Nephron (organoid): ENCODE measurements at regions not wholly inside any gene's neighbourhood (a gene's known extent, or its start where the extent isn't known, plus 50 kb on each side); places are given as distances from the start of the nearest gene placed in this dataset.

ENCODE experiments used
- H3K27ac Mint-ChIP-seq, 3 experiments: 2 replicates each; pipeline ENCODE4 v1.8.0; 2020; ENCODE audit warnings: mixed read lengths in 3 of 3, mild to moderate bottlenecking in 2 of 3, moderate library complexity in 1 of 3
- H3K27me3 Mint-ChIP-seq: 2 replicates; pipeline ENCODE4 v1.8.0; 2021; ENCODE audit warnings: low read depth, mild to moderate bottlenecking, moderate library complexity, mixed read lengths
- H3K36me3 Mint-ChIP-seq: 2 replicates; pipeline ENCODE4 v1.8.0; 2020; ENCODE audit warnings: low read depth, mixed read lengths
- H3K4me1 Mint-ChIP-seq: 2 replicates; pipeline ENCODE4 v1.8.0; 2020; ENCODE audit warnings: mixed read lengths
- H3K4me3 Mint-ChIP-seq, 3 experiments: 2 replicates each; pipeline ENCODE4 v1.8.0; 2020; ENCODE audit warnings: mild to moderate bottlenecking in 3 of 3, mixed read lengths in 3 of 3, moderate library complexity in 2 of 3
- H3K9me3 Mint-ChIP-seq: 2 replicates; pipeline ENCODE4 v1.8.0; 2020; ENCODE audit warnings: mixed read lengths
- CTCF ChIP-seq, 3 experiments: fragments of 200-600 bp; sonication (generic); IDR thresholded peaks; one replicate each; pipeline ENCODE4 v1.5.0; 2021; ENCODE audit warnings: antibody characterized with exemption in 3 of 3; ENCODE audit not compliant: unreplicated experiment in 3 of 3

GRCh38 chr10:123521076-123521475, 145.1 kb upstream of the GPR26 start:
- H3K27me3 Mint-ChIP-seq, result peaks cover 22% of the 10 kb centered on the region
- H3K4me3 Mint-ChIP-seq, result no peak overlapping the region
- H3K9me3 Mint-ChIP-seq, result no peaks in the 10 kb centered on the region
- no peak overlapping the region for H3K27ac Mint-ChIP-seq
- no peaks in the 10 kb centered on the region for H3K4me1 Mint-ChIP-seq
- no peaks in the 10 kb centered on the region for H3K36me3 Mint-ChIP-seq
- TF ChIP-seq CTCF (IDR thresholded peaks at IDR 0.05; ENCODE audit: unreplicated experiment in 3 of 3), result no peak

GRCh38 chr10:123521556-123521955, 144.6 kb upstream of the GPR26 start:
- no peaks in the 10 kb centered on the region for H3K4me1 Mint-ChIP-seq
- no peaks in the 10 kb centered on the region for H3K36me3 Mint-ChIP-seq
- peaks cover 17% of the 10 kb centered on the region for H3K27me3 Mint-ChIP-seq
- H3K27ac Mint-ChIP-seq, result no peak overlapping the region
- H3K9me3 Mint-ChIP-seq, result no peaks in the 10 kb centered on the region
- no peak for TF ChIP-seq CTCF (IDR thresholded peaks at IDR 0.05; ENCODE audit: unreplicated experiment in 3 of 3)
- H3K4me3 Mint-ChIP-seq, result no peak overlapping the region

- no peak overlapping the region for H3K4me3 Mint-ChIP-seq
- no peaks in the 10 kb centered on the region for H3K9me3 Mint-ChIP-seq
- H3K4me1 Mint-ChIP-seq, result no peaks in the 10 kb centered on the region
- no peaks in the 10 kb centered on the region for H3K36me3 Mint-ChIP-seq
- no peak for TF ChIP-seq CTCF (IDR thresholded peaks at IDR 0.05; ENCODE audit: unreplicated experiment in 3 of 3)
- peaks cover 6% of the 10 kb centered on the region for H3K27me3 Mint-ChIP-seq
- no peak overlapping the region for H3K27ac Mint-ChIP-seq
Observed at GRCh38 chr10:123522702-123523312, 143.3 kb upstream of the GPR26 start.

- no peak for TF ChIP-seq CTCF (IDR thresholded peaks at IDR 0.05; ENCODE audit: unreplicated experiment in 3 of 3)
- Mint-ChIP-seq H3K4me3 (no peak overlapping the region), H3K4me1 (no peaks in the 10 kb centered on the region), H3K27me3 (no peaks in the 10 kb centered on the region), H3K27ac (no peak overlapping the region), H3K36me3 (no peaks in the 10 kb centered on the region), H3K9me3 (no peaks in the 10 kb centered on the region)
Observed at GRCh38 chr10:123523833-123524232, 142.3 kb upstream of the GPR26 start.

GRCh38 chr10:123526356-123527064, 139.6 kb upstream of the GPR26 start:
- no peak overlapping the region for H3K4me3 Mint-ChIP-seq
- H3K4me1 Mint-ChIP-seq, result no peaks in the 10 kb centered on the region
- no peak overlapping the region for H3K27ac Mint-ChIP-seq
- TF ChIP-seq CTCF (IDR thresholded peaks at IDR 0.05; ENCODE audit: unreplicated experiment in 3 of 3), result no peak
- H3K9me3 Mint-ChIP-seq, result no peaks in the 10 kb centered on the region
- H3K36me3 Mint-ChIP-seq, result no peaks in the 10 kb centered on the region
- H3K27me3 Mint-ChIP-seq, result no peaks in the 10 kb centered on the region

- Mint-ChIP-seq H3K9me3 (peaks cover 3% of the 10 kb centered on the region), H3K27ac (no peak overlapping the region), H3K4me3 (no peak overlapping the region)
Observed at GRCh38 chr10:123527151-123527550, 139.0 kb upstream of the GPR26 start.

More at GRCh38 chr10:123527151-123527550, 139.0 kb upstream of the GPR26 start:
- TF ChIP-seq CTCF (IDR thresholded peaks at IDR 0.05; ENCODE audit: unreplicated experiment in 3 of 3), result no peak
- Mint-ChIP-seq H3K4me1 (no peaks in the 10 kb centered on the region), H3K36me3 (no peaks in the 10 kb centered on the region), H3K27me3 (no peaks in the 10 kb centered on the region)
